Prostate gland (tissue), 2 donors: ENCODE measurements at regions not wholly inside any gene's neighbourhood (a gene's known extent, or its start where the extent isn't known, plus 50 kb on each side); places are given as distances from the start of the nearest gene placed in this dataset.

Experiments used
- CTCF ChIP-seq, 4 experiments: fragments of 200-600 bp in 2 of 4; fragments of 450-650 bp in 2 of 4; sonication (generic) in 2 of 4; IDR thresholded peaks; 1 replicate in 3 of 4; 2 replicates in 1 of 4; pipeline ENCODE4 v1.5.1; 2016 to 2019; ENCODE audit warnings: antibody characterized with exemption in 4 of 4, mild to moderate bottlenecking in 2 of 4, moderate library complexity in 2 of 4
- POLR2A ChIP-seq: fragments of 450-650 bp; IDR thresholded peaks from one replicate; pipeline ENCODE4 v1.6.1; 2016; ENCODE audit warnings: antibody characterized with exemption, mild to moderate bottlenecking
- POLR2AphosphoS5 ChIP-seq: sonication (generic); formaldehyde crosslinking; IDR thresholded peaks from one replicate; pipeline ENCODE4 v1.6.1; 2017; ENCODE audit warnings: antibody characterized with exemption

- no peak for TF ChIP-seq CTCF (IDR thresholded peaks at IDR 0.05)
- TF ChIP-seq POLR2A, result no peak
- no peak for TF ChIP-seq POLR2AphosphoS5
Measured at GRCh38 chr6:2432292-2432691, 186.9 kb upstream of the GMDS start.
